ENCODE measurements at regions not wholly inside any gene's neighbourhood (a gene's known extent, or its start where the extent isn't known, plus 50 kb on each side); places are given as distances from the start of the nearest gene placed in this dataset.

DNA sequence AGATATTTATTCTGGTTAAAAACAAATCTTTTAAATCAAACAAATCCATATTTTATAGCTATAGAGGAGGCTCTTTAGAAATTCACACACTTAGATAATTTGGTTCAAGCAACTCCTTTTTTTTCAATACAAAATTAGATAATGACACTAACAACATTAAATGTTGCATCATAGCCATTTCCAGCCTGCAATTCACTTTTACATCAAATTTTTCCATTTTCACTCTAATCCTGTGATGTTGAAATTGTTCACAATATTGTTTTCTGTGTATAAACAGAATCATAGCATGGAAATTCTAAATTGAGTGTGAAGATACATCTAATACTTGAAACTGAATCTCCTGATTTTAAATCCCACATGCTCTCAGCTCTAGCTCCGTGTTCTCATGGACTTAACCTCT, 482.6 kb downstream of the INHBA start:
- ChIA-PET CTCF (no interaction called here), POLR2A (interaction anchor here (0.7 to 1.2 kb wide), 2 partner anchors 13 to 35 kb away, joined by 3 to 4 read pairs; no protein-coding TSS in a partner anchor)
- TF ChIP-seq, protein P1, sequence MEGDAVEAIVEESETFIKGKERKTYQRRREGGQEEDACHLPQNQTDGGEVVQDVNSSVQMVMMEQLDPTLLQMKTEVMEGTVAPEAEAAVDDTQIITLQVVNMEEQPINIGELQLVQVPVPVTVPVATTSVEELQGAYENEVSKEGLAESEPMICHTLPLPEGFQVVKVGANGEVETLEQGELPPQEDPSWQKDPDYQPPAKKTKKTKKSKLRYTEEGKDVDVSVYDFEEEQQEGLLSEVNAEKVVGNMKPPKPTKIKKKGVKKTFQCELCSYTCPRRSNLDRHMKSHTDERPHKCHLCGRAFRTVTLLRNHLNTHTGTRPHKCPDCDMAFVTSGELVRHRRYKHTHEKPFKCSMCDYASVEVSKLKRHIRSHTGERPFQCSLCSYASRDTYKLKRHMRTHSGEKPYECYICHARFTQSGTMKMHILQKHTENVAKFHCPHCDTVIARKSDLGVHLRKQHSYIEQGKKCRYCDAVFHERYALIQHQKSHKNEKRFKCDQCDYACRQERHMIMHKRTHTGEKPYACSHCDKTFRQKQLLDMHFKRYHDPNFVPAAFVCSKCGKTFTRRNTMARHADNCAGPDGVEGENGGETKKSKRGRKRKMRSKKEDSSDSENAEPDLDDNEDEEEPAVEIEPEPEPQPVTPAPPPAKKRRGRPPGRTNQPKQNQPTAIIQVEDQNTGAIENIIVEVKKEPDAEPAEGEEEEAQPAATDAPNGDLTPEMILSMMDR (IDR thresholded peaks at IDR 0.05; ENCODE audit: unreplicated experiment): no peak
- Mint-ChIP-seq H3K36me3 (ENCODE audit: insufficient read depth, unreplicated experiment) (no peaks in the 10 kb centered on the region), H3K4me3 (ENCODE audit: unreplicated experiment) (no peak overlapping the region), H3K9me3 (ENCODE audit: unreplicated experiment) (no peaks in the 10 kb centered on the region), H3K27ac (ENCODE audit: low read depth, unreplicated experiment) (no peak overlapping the region), H3K4me1 (ENCODE audit: insufficient read depth, unreplicated experiment) (peaks cover 23% of the 10 kb centered on the region), H3K27me3 (ENCODE audit: insufficient read depth, unreplicated experiment) (no peaks in the 10 kb centered on the region)
- no TSS peak for BruUV-seq (replicated peaks)
- no peak for DNase-seq (ENCODE audit: unreplicated experiment)
- intact Hi-C loops (cut with micrococcal nuclease): loop anchor here (10.0 kb wide), 2 partner anchors 195 to 475 kb away; no protein-coding TSS in a partner anchor

DNA sequence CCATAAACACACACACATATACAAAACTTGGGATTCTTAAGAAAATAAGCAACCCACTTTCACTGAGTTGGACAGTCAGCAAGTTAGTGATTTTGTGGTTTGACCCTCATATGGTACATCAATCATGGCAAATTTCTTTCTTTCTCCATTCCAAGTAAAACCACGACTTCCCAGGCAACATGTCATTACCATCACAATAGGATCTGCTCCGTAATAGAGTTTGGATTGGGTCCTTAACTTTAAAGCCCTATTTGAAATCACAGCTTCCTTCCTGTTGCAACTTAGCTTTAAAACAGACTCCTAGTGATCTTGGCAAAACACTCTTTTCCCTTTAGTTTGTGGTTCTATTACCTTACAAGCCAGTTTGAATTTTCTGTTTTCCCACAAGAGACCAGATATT, 483.6 kb downstream of the INHBA start:
- Mint-ChIP-seq H3K27ac (ENCODE audit: low read depth, unreplicated experiment) (no peak overlapping the region), H3K4me1 (ENCODE audit: insufficient read depth, unreplicated experiment) (peaks cover 23% of the 10 kb centered on the region), H3K4me3 (ENCODE audit: unreplicated experiment) (no peak overlapping the region), H3K27me3 (ENCODE audit: insufficient read depth, unreplicated experiment) (no peaks in the 10 kb centered on the region), H3K9me3 (ENCODE audit: unreplicated experiment) (no peaks in the 10 kb centered on the region), H3K36me3 (ENCODE audit: insufficient read depth, unreplicated experiment) (no peaks in the 10 kb centered on the region)
- CTCF ChIA-PET: no interaction called here
- no peak for DNase-seq (ENCODE audit: unreplicated experiment)
- intact Hi-C loops (cut with micrococcal nuclease): no loop called here
- POLR2A ChIA-PET: no interaction called here
- no TSS peak for BruUV-seq (replicated peaks)
- TF ChIP-seq, protein P1 (IDR thresholded peaks at IDR 0.05; ENCODE audit: unreplicated experiment): no peak

DNA sequence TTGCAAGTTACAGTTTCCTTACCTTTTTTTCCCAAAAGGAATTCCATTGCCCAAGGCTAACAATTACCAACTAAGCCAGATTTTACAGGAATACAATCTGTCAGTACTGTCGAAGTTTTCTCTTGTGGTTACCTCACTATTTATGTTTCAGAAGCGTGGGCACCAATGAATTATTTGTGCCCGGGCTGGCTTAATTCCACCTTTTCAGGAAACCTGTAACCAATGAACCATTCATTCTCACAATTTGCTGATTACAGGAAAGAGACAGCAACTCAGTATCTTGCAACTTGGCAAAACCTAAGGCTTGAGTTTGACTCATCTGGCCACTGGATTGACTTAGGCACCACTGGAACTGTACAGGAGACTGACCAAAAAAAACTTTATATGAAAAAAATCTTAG, 485.6 kb downstream of the INHBA start:
- no peaks in the 10 kb centered on the region for H3K27me3 Mint-ChIP-seq (ENCODE audit: insufficient read depth, unreplicated experiment)
- H3K9me3 Mint-ChIP-seq (ENCODE audit: unreplicated experiment): no peaks in the 10 kb centered on the region

DNA sequence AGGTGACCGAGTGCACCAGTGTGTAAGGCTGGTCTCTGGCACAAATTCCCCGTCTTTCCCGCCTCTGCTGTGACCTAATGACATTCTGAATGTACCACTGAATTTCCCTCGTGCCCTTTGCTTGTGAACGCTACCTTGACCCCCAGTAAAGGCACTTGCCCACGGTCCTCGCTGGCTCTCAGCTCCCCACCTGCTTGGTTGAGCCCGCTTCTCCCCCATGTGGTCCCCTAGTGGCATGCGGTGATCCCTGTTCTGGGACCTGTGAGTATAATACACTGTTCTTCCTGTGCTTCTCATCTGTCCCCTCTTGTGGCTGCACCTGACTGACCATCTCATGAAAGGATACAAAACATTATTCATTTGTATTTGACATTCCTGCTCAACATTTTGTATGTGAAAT, 495.7 kb downstream of the INHBA start:
- no peak for DNase-seq (ENCODE audit: unreplicated experiment)
- intact Hi-C loops (cut with micrococcal nuclease): no loop called here
- no peak overlapping the region for H3K27ac Mint-ChIP-seq (ENCODE audit: low read depth, unreplicated experiment)
- H3K9me3 Mint-ChIP-seq (ENCODE audit: unreplicated experiment): no peaks in the 10 kb centered on the region
- H3K4me3 Mint-ChIP-seq (ENCODE audit: unreplicated experiment): no peak overlapping the region
- ChIA-PET CTCF (no interaction called here), POLR2A (no interaction called here)
- TF ChIP-seq, protein P1 (IDR thresholded peaks at IDR 0.05; ENCODE audit: unreplicated experiment): no peak
- no peaks in the 10 kb centered on the region for H3K36me3 Mint-ChIP-seq (ENCODE audit: insufficient read depth, unreplicated experiment)
- no peaks in the 10 kb centered on the region for H3K27me3 Mint-ChIP-seq (ENCODE audit: insufficient read depth, unreplicated experiment)
- BruUV-seq (replicated peaks): no TSS peak
- H3K4me1 Mint-ChIP-seq (ENCODE audit: insufficient read depth, unreplicated experiment): no peaks in the 10 kb centered on the region

More for the DNA sequence above, 485.6 kb downstream of the INHBA start:
- POLR2A ChIA-PET: no interaction called here
- peak; percentile 69 for DNase-seq (ENCODE audit: unreplicated experiment)
- no TSS peak for BruUV-seq (replicated peaks)
- Mint-ChIP-seq H3K4me3 (ENCODE audit: unreplicated experiment) (no peak overlapping the region), H3K27ac (ENCODE audit: low read depth, unreplicated experiment) (no peak overlapping the region), H3K36me3 (ENCODE audit: insufficient read depth, unreplicated experiment) (no peaks in the 10 kb centered on the region), H3K4me1 (ENCODE audit: insufficient read depth, unreplicated experiment) (peaks cover 17% of the 10 kb centered on the region)
- CTCF ChIA-PET: no interaction called here
- intact Hi-C loops (cut with micrococcal nuclease): no loop called here
- TF ChIP-seq, protein P1 (IDR thresholded peaks at IDR 0.05; ENCODE audit: unreplicated experiment): no peak

Data from MCF 10A (cell line).